A549 (cell line): ENCODE measurements at regions not wholly inside any gene's neighbourhood (a gene's known extent, or its start where the extent isn't known, plus 50 kb on each side); places are given as distances from the start of the nearest gene placed in this dataset.
A peak's percentile ranks its signal among the peaks of the same experiment; 100 is the strongest.

Experiments
- ATAC-seq, 2 experiments: fragments of 200-7000 bp in 1 of 2; fragments of >200 bp in 1 of 2; cut with Nextera tagmentation in 1 of 2; cut with Tn5 transposase in 1 of 2; 3 replicates each; pipeline versions ENCODE4 v1.8.0 to v1.9.1; 2018 to 2020; ENCODE audit warnings: mild to moderate bottlenecking in 1 of 2, moderate library complexity in 1 of 2
- CTCF ChIA-PET: fragments of 300-600 bp; sonication (Branson Sonifier 250); formaldehyde crosslinking; extraction: SDS; loops from one replicate; lab custom pipeline; 2021; ENCODE audit warnings: antibody characterized with exemption, inconsistent platforms; lab: Yijun Ruan, JAX
- POLR2A ChIA-PET: fragments of 350-600 bp; formaldehyde crosslinking; extraction: SDS; loops from one replicate; lab custom pipeline; 2021; ENCODE audit warnings: antibody characterized with exemption, inconsistent platforms; lab: Yijun Ruan, JAX
- DNase-seq, 2 experiments: peaks; one replicate each; pipeline versions ENCODE4 v3.0.0 to v3.0.0-alpha.2; 2011 to 2016; ENCODE audit warnings: low read depth in 1 of 2, low spot score in 1 of 2
- FAIRE-seq: peaks from 2 replicates; lab custom pipeline; 2011; peaks lifted over from hg19 to GRCh38; lab: Jason Lieb, UNC
- H3K27ac ChIP-seq, 2 experiments: fragments of >200 bp; sonication (Bioruptor Twin); formaldehyde crosslinking; 3 replicates each; pipeline ENCODE4 v1.5.1; 2016 to 2017
- H3K4me1 ChIP-seq: fragments of >200 bp; sonication (Bioruptor Twin); formaldehyde crosslinking; 3 replicates; pipeline ENCODE4 v1.6.1; 2016
- H3K4me2 ChIP-seq: fragments of >200 bp; sonication (Bioruptor Twin); formaldehyde crosslinking; 3 replicates; pipeline ENCODE4 v1.6.1; 2016
- H3K4me3 ChIP-seq: fragments of >200 bp; sonication (Bioruptor Twin); formaldehyde crosslinking; 3 replicates; pipeline ENCODE4 v1.5.1; 2016
- H3K9me3 ChIP-seq: fragments of >200 bp; sonication (Bioruptor Twin); formaldehyde crosslinking; 3 replicates; pipeline ENCODE4 v1.6.1; 2016
- BCL3 ChIP-seq: fragments of >200 bp; sonication (Bioruptor Twin); formaldehyde crosslinking; IDR thresholded peaks from 3 replicates; pipeline ENCODE4 v1.6.1; 2016
- CBX2 ChIP-seq: fragments of 200-600 bp; sonication (generic); IDR thresholded peaks from 2 replicates; pipeline ENCODE4 v1.6.1; 2016; ENCODE audit warnings: low read depth, mild to moderate bottlenecking, borderline replicate concordance
- CBX8 ChIP-seq: fragments of 200-600 bp; sonication (generic); IDR thresholded peaks from 2 replicates; pipeline ENCODE4 v1.6.1; 2016
- CTCF ChIP-seq: fragments of >200 bp; sonication (Bioruptor Twin); formaldehyde crosslinking; IDR thresholded peaks from 3 replicates; pipeline ENCODE4 v1.5.1; 2016
- EP300 ChIP-seq, 2 experiments: fragments of >200 bp; sonication (Bioruptor Twin); formaldehyde crosslinking; IDR thresholded peaks; 2 replicates in 1 of 2; 3 replicates in 1 of 2; pipeline ENCODE4 v1.6.1; 2016 to 2017
- FOSB ChIP-seq: fragments of 250-450 bp; sonication (Bioruptor Pico); IDR thresholded peaks from 2 replicates; pipeline ENCODE4 v1.5.0; 2020; ENCODE audit warnings: mild to moderate bottlenecking, moderate library complexity
- FOXS1 ChIP-seq: fragments of 250-450 bp; sonication (Bioruptor Pico); IDR thresholded peaks from 2 replicates; pipeline ENCODE4 v1.5.0; 2020; ENCODE audit warnings: mild to moderate bottlenecking, moderate library complexity
- GATA3 ChIP-seq: IDR thresholded peaks from 2 replicates; pipeline ENCODE4 v1.6.1; 2012; ENCODE audit warnings: borderline replicate concordance
- HES2 ChIP-seq: fragments of >200 bp; sonication (Bioruptor Twin); formaldehyde crosslinking; IDR thresholded peaks from 2 replicates; pipeline ENCODE4 v1.6.1; 2016
- HOXB13 ChIP-seq: fragments of 250-450 bp; sonication (Bioruptor Pico); IDR thresholded peaks from 2 replicates; pipeline ENCODE4 v1.5.0; 2020; ENCODE audit warnings: low read depth, mild to moderate bottlenecking, moderate library complexity
- HOXB5 ChIP-seq: fragments of 250-450 bp; sonication (Bioruptor Pico); IDR thresholded peaks from 2 replicates; pipeline ENCODE4 v1.5.0; 2020; ENCODE audit warnings: mild to moderate bottlenecking, moderate library complexity
- JUN ChIP-seq, 2 experiments: fragments of >200 bp; sonication (Bioruptor Twin); formaldehyde crosslinking; IDR thresholded peaks; 2 replicates in 1 of 2; 3 replicates in 1 of 2; pipeline ENCODE4 v1.6.1; 2016 to 2017
- KDM5A ChIP-seq: fragments of 200-600 bp; sonication (generic); IDR thresholded peaks from 2 replicates; pipeline ENCODE4 v1.6.1; 2016; ENCODE audit warnings: antibody characterized with exemption, mild to moderate bottlenecking
- MAFK ChIP-seq: fragments of 450-650 bp; IDR thresholded peaks from 2 replicates; pipeline ENCODE4 v1.6.1; 2014; ENCODE audit not compliant: partially characterized antibody
- NR3C1 ChIP-seq: fragments of >200 bp; sonication (Bioruptor Twin); formaldehyde crosslinking; IDR thresholded peaks from 3 replicates; pipeline ENCODE4 v1.6.1; 2017
- PHF8 ChIP-seq: fragments of 200-600 bp; sonication (generic); IDR thresholded peaks from 2 replicates; pipeline ENCODE4 v1.6.1; 2016; ENCODE audit warnings: low read depth, mild to moderate bottlenecking, antibody characterized with exemption, moderate library complexity, borderline replicate concordance
- RAD21 ChIP-seq, 2 experiments: fragments of >200 bp in 1 of 2; sonication (Bioruptor Twin) in 1 of 2; formaldehyde crosslinking in 1 of 2; IDR thresholded peaks in 1 of 2; conservative IDR thresholded peaks in 1 of 2; 2 replicates in 1 of 2; 3 replicates in 1 of 2; pipeline ENCODE4 v1.6.1; 2012 to 2018; ENCODE audit warnings: inconsistent platforms in 1 of 2
- RFX5 ChIP-seq: fragments of 450-650 bp; IDR thresholded peaks from 2 replicates; pipeline ENCODE4 v1.7.1; 2014; ENCODE audit warnings: antibody characterized with exemption, mild to moderate bottlenecking, moderate library complexity
- SMC3 ChIP-seq: fragments of >200 bp; sonication (Bioruptor Twin); formaldehyde crosslinking; IDR thresholded peaks from 3 replicates; pipeline ENCODE4 v1.6.1; 2018; ENCODE audit warnings: inconsistent platforms
- TFCP2L1 ChIP-seq: fragments of 250-450 bp; sonication (Bioruptor Pico); IDR thresholded peaks from 2 replicates; pipeline ENCODE4 v1.5.0; 2021; ENCODE audit warnings: mild to moderate bottlenecking
- USF2 ChIP-seq: fragments of 450-650 bp; IDR thresholded peaks from 2 replicates; pipeline ENCODE4 v1.6.1; 2014; ENCODE audit warnings: antibody characterized with exemption
- ZFP36 ChIP-seq: fragments of 450-650 bp; IDR thresholded peaks from 2 replicates; pipeline ENCODE4 v1.6.1; 2014; ENCODE audit warnings: borderline replicate concordance; ENCODE audit not compliant: partially characterized antibody
- ZNF302 ChIP-seq: fragments of 250-450 bp; sonication (Bioruptor Pico); IDR thresholded peaks from 2 replicates; pipeline ENCODE4 v1.9.0; 2021; ENCODE audit warnings: inconsistent platforms, mild to moderate bottlenecking, moderate library complexity
- WGBS: methylation state at CpG from one replicate; pipeline ENCODE4 v1.1.6; 2017; ENCODE audit errors: missing lambda C conversion rate; 5-methylcytosine and 5-hydroxymethylcytosine counted together
- TF ChIP-seq, protein P1 (sequence below): fragments of 250-450 bp; sonication (Bioruptor Pico); IDR thresholded peaks from 2 replicates; pipeline ENCODE4 v1.5.0; 2020; ENCODE audit warnings: low read depth, mild to moderate bottlenecking, moderate library complexity
- TF ChIP-seq, protein P2 (sequence below): IDR thresholded peaks from 2 replicates; pipeline ENCODE4 v1.6.1; 2012

GRCh38 chr12:45509187-45509586 lies 220.3 kb upstream of the ARID2 start:
- FAIRE-seq: no peak
- H3K4me1 ChIP-seq: no peaks in the 10 kb centered on the region
- no peak overlapping the region for H3K27ac ChIP-seq
- CTCF ChIA-PET: no interaction called here
- WGBS: 0% methylated on average over 1 of the region's 2 CpGs
- no peak overlapping the region for H3K4me3 ChIP-seq
- H3K4me2 ChIP-seq: no peak overlapping the region
- POLR2A ChIA-PET: no interaction called here
- ATAC-seq: peak in 1 of 2 experiments; percentile 47; a peak in 2 of 6 replicates
- H3K9me3 ChIP-seq: no peaks in the 10 kb centered on the region
- no peak for TF ChIP-seq USF2
- TF ChIP-seq KDM5A: no peak
- no peak for TF ChIP-seq RAD21 (conservative IDR thresholded peaks at IDR 0.05 in 1 of 2, IDR thresholded peaks at IDR 0.05 in 1 of 2)
- no peak for TF ChIP-seq EP300 (IDR thresholded peaks at IDR 0.05)
- TF ChIP-seq JUN (IDR thresholded peaks at IDR 0.05): no peak
- TF ChIP-seq NR3C1: no peak
- no peak for TF ChIP-seq CBX2
- no peak for TF ChIP-seq HOXB5 (CRISPR knock-in tag)
- TF ChIP-seq FOSB (CRISPR knock-in tag): no peak
- no peak for TF ChIP-seq CTCF
- TF ChIP-seq RFX5: no peak
- TF ChIP-seq ZNF302 (CRISPR knock-in tag): no peak
- TF ChIP-seq HES2: no peak
- TF ChIP-seq, all 56 proteins: peak for 0
- no peak for DNase-seq

DNA sequence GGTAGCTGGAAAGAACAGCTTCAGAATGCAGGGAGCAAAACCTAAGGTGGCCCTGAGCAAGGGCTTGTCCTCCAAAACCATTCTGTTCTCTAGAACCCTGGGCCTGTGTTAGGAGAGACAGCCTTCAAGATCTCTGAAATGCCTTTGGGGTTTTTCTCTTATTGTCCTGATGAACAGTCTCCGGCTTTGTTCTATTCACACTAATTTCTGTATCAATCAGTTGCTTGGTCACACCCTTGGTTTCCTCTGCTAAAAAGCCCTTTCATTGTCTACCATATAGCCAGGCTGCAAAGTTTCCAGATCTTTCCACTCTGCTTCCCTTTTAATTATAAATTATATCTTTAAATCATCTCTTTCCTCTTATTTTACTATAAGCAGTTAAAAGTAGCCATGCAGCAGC lies 219.9 kb upstream of the ARID2 start:
- FAIRE-seq: no peak
- H3K4me2 ChIP-seq: no peak overlapping the region
- no peak overlapping the region for H3K4me3 ChIP-seq
- no peak for ATAC-seq
- no peaks in the 10 kb centered on the region for H3K4me1 ChIP-seq
- H3K27ac ChIP-seq: no peak overlapping the region
- ChIA-PET CTCF (no interaction called here), POLR2A (no interaction called here)
- DNase-seq: no peak
- WGBS: no CpG with 5 or more reads among the region's 1 CpG
- TF ChIP-seq ZFP36 (no peak), MAFK (no peak), CBX8 (no peak), TFCP2L1 (CRISPR knock-in tag) (no peak), CBX2 (no peak), SMC3 (no peak), RFX5 (no peak), HOXB13 (CRISPR knock-in tag) (no peak), GATA3 (no peak), PHF8 (no peak), FOXS1 (CRISPR knock-in tag) (no peak), BCL3 (no peak)
- TF ChIP-seq, protein P1, sequence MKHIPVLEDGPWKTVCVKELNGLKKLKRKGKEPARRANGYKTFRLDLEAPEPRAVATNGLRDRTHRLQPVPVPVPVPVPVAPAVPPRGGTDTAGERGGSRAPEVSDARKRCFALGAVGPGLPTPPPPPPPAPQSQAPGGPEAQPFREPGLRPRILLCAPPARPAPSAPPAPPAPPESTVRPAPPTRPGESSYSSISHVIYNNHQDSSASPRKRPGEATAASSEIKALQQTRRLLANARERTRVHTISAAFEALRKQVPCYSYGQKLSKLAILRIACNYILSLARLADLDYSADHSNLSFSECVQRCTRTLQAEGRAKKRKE (CRISPR knock-in tag): no peak
- TF ChIP-seq, protein P2, sequence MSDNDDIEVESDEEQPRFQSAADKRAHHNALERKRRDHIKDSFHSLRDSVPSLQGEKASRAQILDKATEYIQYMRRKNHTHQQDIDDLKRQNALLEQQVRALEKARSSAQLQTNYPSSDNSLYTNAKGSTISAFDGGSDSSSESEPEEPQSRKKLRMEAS: no peak
- TF ChIP-seq, all 56 proteins: peak for 0
- no peaks in the 10 kb centered on the region for H3K9me3 ChIP-seq
